ENCODE measurements at regions not wholly inside any gene's neighbourhood (a gene's known extent, or its start where the extent isn't known, plus 50 kb on each side); places are given as distances from the start of the nearest gene placed in this dataset.
"Not testable (repeated sequence)": the region's sequence is repeated elsewhere in the genome, so short reads cannot be mapped to it uniquely, and the experiment has no call there.

DNA sequence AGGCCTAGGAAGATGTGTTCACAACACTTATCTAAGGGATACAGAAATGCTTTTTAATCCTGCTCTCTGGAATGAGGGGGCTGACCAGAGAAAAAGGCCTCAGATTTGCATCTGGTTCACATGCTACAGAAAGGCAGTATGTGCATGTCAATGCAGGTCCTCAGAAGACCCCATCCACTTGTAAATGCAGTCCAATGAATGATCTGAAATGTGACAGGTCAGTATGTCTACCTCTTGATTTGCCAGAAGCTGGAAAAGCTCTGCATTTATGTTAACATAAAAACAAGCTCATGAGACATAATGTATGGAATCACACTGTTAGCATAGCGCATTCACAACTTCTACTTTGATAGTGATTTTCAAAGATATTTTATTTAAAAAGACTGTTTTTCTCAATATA lies 367.4 kb upstream of the CHORDC1 start:
- Histone ChIP-seq H3K4me1 (ENCODE audit: control insufficient read depth, insufficient read depth, low read length) (no peaks in the 10 kb centered on the region; the same call in 1 of the 2 replicates), H3K27ac (ENCODE audit: low read depth, low read length) (no peak overlapping the region), H3K9ac (ENCODE audit: low read length) (no peak overlapping the region), H3K36me3 (ENCODE audit: control insufficient read depth, insufficient read depth, low read length) (no peaks in the 10 kb centered on the region), H3K4me3 (ENCODE audit: low read depth, low read length) (no peak overlapping the region), H3K9me3 (ENCODE audit: control insufficient read depth, insufficient read depth, low read depth, low read length) (no peaks in the 10 kb centered on the region), H3K27me3 (ENCODE audit: control insufficient read depth, insufficient read depth, low read length) (no peaks in the 10 kb centered on the region)

DNA sequence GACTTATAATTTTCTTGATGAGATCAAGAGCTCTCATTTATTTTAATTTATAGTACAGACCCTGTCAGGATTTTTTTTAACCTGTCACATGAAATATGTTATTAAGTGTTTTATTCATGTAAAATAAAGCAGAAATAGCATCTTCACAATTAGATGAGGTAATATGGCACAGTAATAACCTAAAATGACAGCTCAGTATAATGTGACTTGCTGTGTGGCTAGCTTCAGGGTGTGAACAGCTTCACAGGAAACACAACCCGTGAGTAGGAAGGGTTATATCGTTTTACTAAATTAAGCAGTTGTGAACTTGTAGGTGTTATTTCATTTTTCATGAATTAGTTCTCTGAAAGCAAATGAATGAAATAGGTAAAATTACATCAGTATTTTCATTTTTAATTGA lies 366.9 kb upstream of the CHORDC1 start:
- Histone ChIP-seq H3K4me3 (ENCODE audit: low read depth, low read length) (no peak overlapping the region), H3K27ac (ENCODE audit: low read depth, low read length) (no peak overlapping the region), H3K36me3 (ENCODE audit: control insufficient read depth, insufficient read depth, low read length) (no peaks in the 10 kb centered on the region), H3K4me1 (ENCODE audit: control insufficient read depth, insufficient read depth, low read length) (no peaks in the 10 kb centered on the region; the same call in 1 of the 2 replicates), H3K9ac (ENCODE audit: low read length) (no peak overlapping the region), H3K27me3 (ENCODE audit: control insufficient read depth, insufficient read depth, low read length) (no peaks in the 10 kb centered on the region), H3K9me3 (ENCODE audit: control insufficient read depth, insufficient read depth, low read depth, low read length) (no peaks in the 10 kb centered on the region)

DNA sequence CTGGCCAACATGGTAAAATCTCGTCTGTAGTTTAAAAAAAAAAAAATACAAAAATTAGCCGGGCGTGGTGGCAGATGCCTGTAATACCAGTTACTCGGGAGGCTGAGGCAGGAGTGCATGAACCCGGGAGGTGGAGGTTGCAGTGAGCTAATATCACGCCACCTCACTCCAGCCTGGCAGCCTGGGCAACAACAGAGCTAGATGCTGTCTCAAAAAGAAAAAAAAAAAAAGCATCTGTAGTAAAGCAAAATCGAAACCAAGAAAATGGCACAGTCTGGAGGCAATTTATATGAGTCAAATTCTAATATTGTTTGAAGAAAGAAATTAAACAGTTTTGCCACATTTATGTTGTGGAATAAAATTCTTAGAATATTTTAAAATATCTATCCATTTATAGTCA lies 365.0 kb upstream of the CHORDC1 start:
- peaks cover 4% of the 10 kb centered on the region for H3K9me3 ChIP-seq (ENCODE audit: control insufficient read depth, insufficient read depth, low read depth, low read length)
- no peaks in the 10 kb centered on the region; the same call in 1 of the 2 replicates for H3K4me1 ChIP-seq (ENCODE audit: control insufficient read depth, insufficient read depth, low read length)
- H3K27ac ChIP-seq (ENCODE audit: low read depth, low read length), result no peak overlapping the region
- H3K27me3 ChIP-seq (ENCODE audit: control insufficient read depth, insufficient read depth, low read length), result no peaks in the 10 kb centered on the region
- H3K36me3 ChIP-seq (ENCODE audit: control insufficient read depth, insufficient read depth, low read length), result no peaks in the 10 kb centered on the region
- H3K4me3 ChIP-seq (ENCODE audit: low read depth, low read length), result no peak overlapping the region
- H3K9ac ChIP-seq (ENCODE audit: low read length), result no peak overlapping the region

DNA sequence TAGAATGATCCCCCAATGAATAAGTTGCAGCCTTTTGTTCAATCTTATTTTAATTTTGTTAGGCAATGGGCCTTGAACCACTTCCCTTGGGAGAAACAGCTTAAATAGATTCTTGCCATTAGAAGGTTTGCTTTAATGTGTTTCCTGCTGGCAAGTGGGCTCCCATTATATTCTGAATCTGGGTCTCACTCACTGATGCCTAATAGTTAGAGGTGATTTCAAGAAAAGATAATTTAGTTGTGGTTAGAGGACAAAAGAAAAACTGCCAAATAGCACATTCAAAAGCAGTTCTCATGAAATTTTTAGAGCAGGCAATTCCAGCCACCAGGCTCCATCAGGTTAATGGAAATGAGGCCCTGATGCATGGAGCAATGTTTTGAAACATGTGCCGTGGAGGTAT lies 362.6 kb upstream of the CHORDC1 start:
- Histone ChIP-seq H3K36me3 (ENCODE audit: control insufficient read depth, insufficient read depth, low read length) (no peaks in the 10 kb centered on the region), H3K4me1 (ENCODE audit: control insufficient read depth, insufficient read depth, low read length) (no peaks in the 10 kb centered on the region; the same call in 1 of the 2 replicates), H3K27ac (ENCODE audit: low read depth, low read length) (no peak overlapping the region), H3K4me3 (ENCODE audit: low read depth, low read length) (no peak overlapping the region), H3K9ac (ENCODE audit: low read length) (no peak overlapping the region), H3K9me3 (ENCODE audit: control insufficient read depth, insufficient read depth, low read depth, low read length) (peaks cover 7% of the 10 kb centered on the region), H3K27me3 (ENCODE audit: control insufficient read depth, insufficient read depth, low read length) (no peaks in the 10 kb centered on the region)

DNA sequence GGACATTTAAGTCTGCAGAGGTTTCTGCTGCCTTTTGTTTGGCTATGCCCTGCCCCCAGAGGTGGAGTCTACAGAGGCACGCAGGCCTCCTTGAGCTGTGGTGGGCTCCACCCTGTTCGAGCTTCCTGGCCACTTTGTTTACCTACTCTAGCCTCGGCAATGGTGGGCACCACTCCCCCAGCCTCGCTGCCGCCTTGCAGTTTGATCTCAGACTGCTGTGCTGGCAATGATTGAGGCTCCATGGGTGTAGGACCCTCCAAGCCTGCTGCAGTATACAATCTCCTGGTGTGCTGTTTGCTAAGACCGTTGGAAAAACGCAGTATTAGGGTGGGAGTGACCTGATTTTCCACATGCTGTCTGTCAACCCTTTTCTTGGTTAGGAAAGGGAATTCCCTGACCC lies 360.1 kb upstream of the CHORDC1 start:
- not testable (repeated sequence) for H3K27ac ChIP-seq (ENCODE audit: low read depth, low read length); H3K4me3 ChIP-seq (ENCODE audit: low read depth, low read length); H3K36me3 ChIP-seq (ENCODE audit: control insufficient read depth, insufficient read depth, low read length); H3K9me3 ChIP-seq (ENCODE audit: control insufficient read depth, insufficient read depth, low read depth, low read length); H3K4me1 ChIP-seq (ENCODE audit: control insufficient read depth, insufficient read depth, low read length); H3K27me3 ChIP-seq (ENCODE audit: control insufficient read depth, insufficient read depth, low read length); H3K9ac ChIP-seq (ENCODE audit: low read length)

DNA sequence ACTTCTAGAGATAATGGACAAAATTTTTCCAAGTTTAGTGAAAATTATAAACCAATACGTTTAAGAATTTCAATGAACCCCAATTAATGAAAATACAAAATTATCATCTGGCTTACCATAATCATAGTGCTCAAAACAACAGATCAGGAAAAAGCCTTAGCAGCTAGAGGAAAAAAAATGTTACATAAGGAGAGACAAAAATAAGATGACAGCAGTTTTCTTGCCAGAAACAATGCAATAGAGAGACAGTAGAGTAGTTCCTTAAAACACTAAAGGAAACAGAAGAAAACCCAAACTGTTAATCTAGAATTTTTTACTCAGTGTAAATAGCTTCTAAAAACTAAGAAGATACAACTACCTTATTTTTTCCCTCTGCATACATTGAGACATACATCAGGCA lies 341.7 kb upstream of the CHORDC1 start:
- Histone ChIP-seq H3K4me1 (ENCODE audit: control insufficient read depth, insufficient read depth, low read length) (no peaks in the 10 kb centered on the region), H3K4me3 (ENCODE audit: low read depth, low read length) (no peak overlapping the region), H3K27me3 (ENCODE audit: control insufficient read depth, insufficient read depth, low read length) (no peaks in the 10 kb centered on the region)

DNA sequence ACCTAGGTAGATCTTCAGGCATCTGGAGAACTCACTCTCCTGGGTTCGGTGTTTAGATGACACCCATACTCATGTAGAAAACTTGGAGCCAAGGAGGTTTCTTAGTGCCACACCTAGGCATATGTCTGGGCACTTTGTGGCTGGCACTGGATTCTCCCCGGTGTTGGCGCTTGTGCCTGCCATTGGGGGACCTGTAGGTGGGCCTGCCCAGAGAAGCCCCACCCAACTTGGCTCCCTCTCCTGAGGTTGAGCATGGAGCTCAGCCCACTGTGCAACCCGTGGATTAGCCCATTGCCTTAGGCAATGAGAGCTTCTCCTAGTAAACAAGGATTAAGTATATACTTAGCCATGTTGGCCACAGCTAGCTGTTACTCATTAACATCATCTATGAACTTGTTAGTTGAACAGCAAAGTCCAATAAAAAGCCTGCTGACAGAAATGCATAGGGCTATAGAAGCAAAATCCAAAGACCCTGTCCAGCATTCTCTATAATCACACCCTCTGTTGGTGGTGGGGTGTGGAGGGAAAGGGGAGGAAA lies 335.5 kb upstream of the CHORDC1 start:
- Histone ChIP-seq H3K27ac (ENCODE audit: low read depth, low read length) (no peak overlapping the region), H3K4me3 (ENCODE audit: low read depth, low read length) (no peak overlapping the region), H3K36me3 (ENCODE audit: control insufficient read depth, insufficient read depth, low read length) (no peaks in the 10 kb centered on the region), H3K27me3 (ENCODE audit: control insufficient read depth, insufficient read depth, low read length) (no peaks in the 10 kb centered on the region), H3K9ac (ENCODE audit: low read length) (no peak overlapping the region), H3K9me3 (ENCODE audit: control insufficient read depth, insufficient read depth, low read depth, low read length) (no peaks in the 10 kb centered on the region), H3K4me1 (ENCODE audit: control insufficient read depth, insufficient read depth, low read length) (no peaks in the 10 kb centered on the region)

More for the DNA sequence above, 341.7 kb upstream of the CHORDC1 start:
- Histone ChIP-seq H3K27ac (ENCODE audit: low read depth, low read length) (no peak overlapping the region), H3K9ac (ENCODE audit: low read length) (no peak overlapping the region), H3K9me3 (ENCODE audit: control insufficient read depth, insufficient read depth, low read depth, low read length) (no peaks in the 10 kb centered on the region), H3K36me3 (ENCODE audit: control insufficient read depth, insufficient read depth, low read length) (no peaks in the 10 kb centered on the region)

DNA sequence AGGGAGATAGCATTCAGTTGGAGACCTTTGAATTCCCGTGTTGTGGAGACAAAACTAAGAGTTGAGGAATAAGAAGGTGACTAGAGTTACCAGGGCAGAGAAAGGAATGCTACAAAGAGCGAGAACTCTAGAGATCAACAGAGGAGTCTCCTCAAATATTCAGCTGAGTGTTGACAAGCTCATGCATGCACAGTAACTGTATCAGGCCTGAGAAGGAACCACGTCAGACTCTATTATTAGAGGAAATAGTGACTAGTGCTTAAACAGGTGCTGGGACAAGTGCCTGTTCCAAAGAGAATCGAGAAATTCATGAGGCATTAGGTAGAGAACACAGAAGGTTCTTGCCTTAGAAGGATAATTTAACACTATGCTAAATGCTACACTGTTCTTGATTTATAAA lies 333.8 kb upstream of the CHORDC1 start:
- no peaks in the 10 kb centered on the region for H3K4me1 ChIP-seq (ENCODE audit: control insufficient read depth, insufficient read depth, low read length)
- no peak overlapping the region for H3K4me3 ChIP-seq (ENCODE audit: low read depth, low read length)
- no peaks in the 10 kb centered on the region for H3K36me3 ChIP-seq (ENCODE audit: control insufficient read depth, insufficient read depth, low read length)
- no peak overlapping the region for H3K27ac ChIP-seq (ENCODE audit: low read depth, low read length)
- H3K9me3 ChIP-seq (ENCODE audit: control insufficient read depth, insufficient read depth, low read depth, low read length), result no peaks in the 10 kb centered on the region
- no peak overlapping the region for H3K9ac ChIP-seq (ENCODE audit: low read length)
- H3K27me3 ChIP-seq (ENCODE audit: control insufficient read depth, insufficient read depth, low read length), result no peaks in the 10 kb centered on the region

DNA sequence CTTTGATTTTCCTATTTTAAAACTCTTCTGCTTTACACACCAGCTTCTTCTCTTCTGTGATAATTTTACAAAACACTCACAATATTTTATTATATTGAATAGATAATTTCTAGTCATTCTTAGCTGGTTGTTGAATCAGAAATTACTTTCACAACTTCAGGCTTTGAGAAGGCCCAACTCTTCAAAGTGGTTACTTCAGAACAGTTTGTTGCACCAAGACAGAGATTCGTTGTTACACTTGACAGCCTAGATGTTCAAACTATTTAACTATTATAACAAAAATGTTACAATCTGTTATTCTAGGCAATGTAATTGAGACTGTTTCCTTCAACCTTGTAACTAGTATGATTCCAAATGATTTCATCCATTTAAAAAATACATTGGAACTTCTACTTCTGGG lies 333.2 kb upstream of the CHORDC1 start:
- Histone ChIP-seq H3K9ac (ENCODE audit: low read length) (no peak overlapping the region), H3K4me3 (ENCODE audit: low read depth, low read length) (no peak overlapping the region), H3K27ac (ENCODE audit: low read depth, low read length) (no peak overlapping the region), H3K36me3 (ENCODE audit: control insufficient read depth, insufficient read depth, low read length) (no peaks in the 10 kb centered on the region), H3K27me3 (ENCODE audit: control insufficient read depth, insufficient read depth, low read length) (no peaks in the 10 kb centered on the region), H3K4me1 (ENCODE audit: control insufficient read depth, insufficient read depth, low read length) (no peaks in the 10 kb centered on the region), H3K9me3 (ENCODE audit: control insufficient read depth, insufficient read depth, low read depth, low read length) (no peaks in the 10 kb centered on the region)

DNA sequence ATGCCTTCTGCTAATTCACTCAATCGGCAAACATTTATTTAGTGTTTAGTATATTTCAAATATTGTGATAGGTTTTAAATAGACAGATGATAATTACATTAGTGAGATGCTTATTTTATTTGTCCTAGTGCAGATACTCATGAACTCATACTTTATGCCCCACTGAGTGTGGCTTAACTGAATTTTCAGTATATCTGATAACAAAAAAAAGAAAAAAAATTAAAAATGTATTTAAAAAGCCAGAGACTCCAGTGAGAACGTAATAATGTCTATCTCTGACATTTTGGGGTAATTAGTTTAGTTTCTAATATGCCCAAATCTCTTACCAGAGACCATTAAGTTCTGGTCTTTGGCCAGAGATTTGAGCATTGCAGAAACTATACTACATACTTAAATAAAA lies 332.6 kb upstream of the CHORDC1 start:
- H3K9me3 ChIP-seq (ENCODE audit: control insufficient read depth, insufficient read depth, low read depth, low read length), result no peaks in the 10 kb centered on the region
- H3K27me3 ChIP-seq (ENCODE audit: control insufficient read depth, insufficient read depth, low read length), result no peaks in the 10 kb centered on the region
- H3K4me1 ChIP-seq (ENCODE audit: control insufficient read depth, insufficient read depth, low read length), result no peaks in the 10 kb centered on the region
- no peak overlapping the region for H3K4me3 ChIP-seq (ENCODE audit: low read depth, low read length)
- no peak overlapping the region for H3K9ac ChIP-seq (ENCODE audit: low read length)
- no peaks in the 10 kb centered on the region for H3K36me3 ChIP-seq (ENCODE audit: control insufficient read depth, insufficient read depth, low read length)
- H3K27ac ChIP-seq (ENCODE audit: low read depth, low read length), result no peak overlapping the region

DNA sequence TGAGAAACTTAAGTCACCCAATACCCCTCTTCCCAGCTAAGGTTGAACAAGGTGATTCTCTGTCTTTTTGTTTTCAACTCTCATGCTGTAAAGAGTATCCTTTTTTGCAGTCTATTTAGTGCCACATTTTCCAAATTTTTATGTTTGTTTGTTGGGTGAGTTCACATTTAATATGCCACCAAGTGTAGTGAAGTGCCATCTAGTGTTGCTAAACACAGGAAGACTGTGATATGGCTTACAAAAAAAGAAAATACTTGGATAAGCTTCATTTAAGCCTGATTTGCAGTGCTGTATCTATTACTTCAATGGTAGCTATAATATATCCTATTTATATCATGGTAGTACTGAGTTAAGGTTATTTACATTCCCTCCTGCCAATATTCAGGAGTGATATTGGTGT lies 319.2 kb upstream of the CHORDC1 start:
- no peaks in the 10 kb centered on the region for H3K4me1 ChIP-seq (ENCODE audit: control insufficient read depth, insufficient read depth, low read length)
- H3K36me3 ChIP-seq (ENCODE audit: control insufficient read depth, insufficient read depth, low read length), result no peaks in the 10 kb centered on the region
- H3K9ac ChIP-seq (ENCODE audit: low read length), result no peak overlapping the region
- H3K4me3 ChIP-seq (ENCODE audit: low read depth, low read length), result no peak overlapping the region
- no peaks in the 10 kb centered on the region for H3K9me3 ChIP-seq (ENCODE audit: control insufficient read depth, insufficient read depth, low read depth, low read length)
- no peak overlapping the region for H3K27ac ChIP-seq (ENCODE audit: low read depth, low read length)
- H3K27me3 ChIP-seq (ENCODE audit: control insufficient read depth, insufficient read depth, low read length), result no peaks in the 10 kb centered on the region

DNA sequence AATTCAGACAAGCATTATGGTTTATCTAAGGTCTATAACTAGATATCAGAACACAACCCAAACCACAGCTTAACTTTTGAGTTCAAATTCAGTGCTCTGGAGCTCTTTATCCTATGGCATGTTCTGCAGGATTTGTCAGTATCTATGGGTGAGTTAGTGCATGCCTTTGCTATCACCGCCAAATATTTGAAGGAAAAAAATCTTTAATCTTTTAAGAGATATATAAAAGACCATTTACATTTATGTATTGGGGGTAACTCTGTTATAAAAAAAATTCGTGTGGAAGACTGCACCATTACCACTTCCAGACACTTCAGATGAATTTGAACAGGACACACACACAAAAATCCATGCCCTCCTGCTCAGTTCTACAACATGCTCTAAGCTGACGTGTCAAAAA lies 313.5 kb upstream of the CHORDC1 start:
- H3K4me3 ChIP-seq (ENCODE audit: low read depth, low read length), result no peak overlapping the region

More for the DNA sequence above, 313.5 kb upstream of the CHORDC1 start:
- H3K4me1 ChIP-seq (ENCODE audit: control insufficient read depth, insufficient read depth, low read length), result no peaks in the 10 kb centered on the region
- H3K36me3 ChIP-seq (ENCODE audit: control insufficient read depth, insufficient read depth, low read length), result no peaks in the 10 kb centered on the region
- H3K27me3 ChIP-seq (ENCODE audit: control insufficient read depth, insufficient read depth, low read length), result no peaks in the 10 kb centered on the region
- no peaks in the 10 kb centered on the region for H3K9me3 ChIP-seq (ENCODE audit: control insufficient read depth, insufficient read depth, low read depth, low read length)
- no peak overlapping the region for H3K9ac ChIP-seq (ENCODE audit: low read length)
- H3K27ac ChIP-seq (ENCODE audit: low read depth, low read length), result no peak overlapping the region
